ENCODE measurements at regions not wholly inside any gene's neighbourhood (a gene's known extent, or its start where the extent isn't known, plus 50 kb on each side); places are given as distances from the start of the nearest gene placed in this dataset.

- TF ChIP-seq EZH2 (IDR thresholded peaks at IDR 0.05; ENCODE audit: insufficient read depth, poor library complexity, severe bottlenecking) (no peak), EZH2phosphoT487 (IDR thresholded peaks at IDR 0.05; ENCODE audit: insufficient read depth, low read depth) (no peak)
Observed at GRCh38 chr3:81955878-81956277, 194.4 kb upstream of the GBE1 start.
